ENCODE measurements at regions not wholly inside any gene's neighbourhood (a gene's known extent, or its start where the extent isn't known, plus 50 kb on each side); places are given as distances from the start of the nearest gene placed in this dataset. TPM values are rescaled to one million over a fixed set of nuclear protein-coding genes. Genes with fewer than 3 reads are reported as not detected.

- TF ChIP-seq KDM4A (IDR thresholded peaks at IDR 0.05; ENCODE audit: low read depth, low read length, severe bottlenecking) (no peak), GABPA (IDR thresholded peaks at IDR 0.05; ENCODE audit: borderline replicate concordance, insufficient read depth, low read length) (no peak), NRF1 (IDR thresholded peaks at IDR 0.05; ENCODE audit: low read depth, low read length) (no peak)
Observed at GRCh38 chr5:14922456-14922855, 50.9 kb upstream of the ANKH start (continued).

Small RNA genes in the stretch of these regions (small RNA-seq; reads per million reads assigned to genes)
- gene RF00096 (ENCODE audit: insufficient read depth), result not detected

Data from H1 (cell line).